OCI-LY1 (cell line): ENCODE measurements at regions not wholly inside any gene's neighbourhood (a gene's known extent, or its start where the extent isn't known, plus 50 kb on each side); places are given as distances from the start of the nearest gene placed in this dataset.

Experiments
- EZH2 ChIP-seq: fragments of 200-600 bp; sonication (generic), shearing (Covaris generic); IDR thresholded peaks from 2 replicates; pipeline ENCODE4 v1.8.0; 2017; ENCODE audit warnings: borderline replicate concordance, mixed run types, mild to moderate bottlenecking, antibody characterized with exemption, low read length, moderate library complexity, mixed read lengths
- TF ChIP-seq, protein P1 (sequence below): fragments of 200-600 bp; sonication (generic), shearing (Covaris generic); IDR thresholded peaks from 2 replicates; pipeline ENCODE4 v1.5.1; 2017; ENCODE audit warnings: mild to moderate bottlenecking, antibody characterized with exemption, low read length, moderate library complexity, mixed read lengths

GRCh38 chr18:51569153-51569552 lies 371.7 kb upstream of the MEX3C start:
- TF ChIP-seq, protein P1, sequence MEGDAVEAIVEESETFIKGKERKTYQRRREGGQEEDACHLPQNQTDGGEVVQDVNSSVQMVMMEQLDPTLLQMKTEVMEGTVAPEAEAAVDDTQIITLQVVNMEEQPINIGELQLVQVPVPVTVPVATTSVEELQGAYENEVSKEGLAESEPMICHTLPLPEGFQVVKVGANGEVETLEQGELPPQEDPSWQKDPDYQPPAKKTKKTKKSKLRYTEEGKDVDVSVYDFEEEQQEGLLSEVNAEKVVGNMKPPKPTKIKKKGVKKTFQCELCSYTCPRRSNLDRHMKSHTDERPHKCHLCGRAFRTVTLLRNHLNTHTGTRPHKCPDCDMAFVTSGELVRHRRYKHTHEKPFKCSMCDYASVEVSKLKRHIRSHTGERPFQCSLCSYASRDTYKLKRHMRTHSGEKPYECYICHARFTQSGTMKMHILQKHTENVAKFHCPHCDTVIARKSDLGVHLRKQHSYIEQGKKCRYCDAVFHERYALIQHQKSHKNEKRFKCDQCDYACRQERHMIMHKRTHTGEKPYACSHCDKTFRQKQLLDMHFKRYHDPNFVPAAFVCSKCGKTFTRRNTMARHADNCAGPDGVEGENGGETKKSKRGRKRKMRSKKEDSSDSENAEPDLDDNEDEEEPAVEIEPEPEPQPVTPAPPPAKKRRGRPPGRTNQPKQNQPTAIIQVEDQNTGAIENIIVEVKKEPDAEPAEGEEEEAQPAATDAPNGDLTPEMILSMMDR: no peak
- TF ChIP-seq EZH2: no peak
